Gastrocnemius medialis (tissue), 4 donors: ENCODE measurements at regions not wholly inside any gene's neighbourhood (a gene's known extent, or its start where the extent isn't known, plus 50 kb on each side); places are given as distances from the start of the nearest gene placed in this dataset.

Source experiments
- CTCF ChIP-seq, 5 experiments: fragments of 450-650 bp in 3 of 5; fragments of 200-600 bp in 2 of 5; sonication (generic) in 2 of 5; IDR thresholded peaks in 4 of 5; conservative IDR thresholded peaks in 1 of 5; 1 replicate in 4 of 5; 2 replicates in 1 of 5; pipeline ENCODE4 v1.5.1; 2016 to 2019; ENCODE audit warnings: antibody characterized with exemption in 5 of 5, mild to moderate bottlenecking in 3 of 5, moderate library complexity in 3 of 5
- POLR2A ChIP-seq, 2 donors: fragments of 450-650 bp; IDR thresholded peaks; one replicate each; pipeline ENCODE4 v1.6.1; 2017; ENCODE audit warnings: antibody characterized with exemption in 2 of 2, mild to moderate bottlenecking in 2 of 2, moderate library complexity in 2 of 2

GRCh38 chr3:157776861-157777260, 273.6 kb upstream of the VEPH1 start:
- TF ChIP-seq POLR2A (IDR thresholded peaks at IDR 0.05), result no peak
- TF ChIP-seq CTCF (IDR thresholded peaks at IDR 0.05 in 4 of 5, conservative IDR thresholded peaks at IDR 0.05 in 1 of 5), result no peak
